ENCODE measurements at regions not wholly inside any gene's neighbourhood (a gene's known extent, or its start where the extent isn't known, plus 50 kb on each side); places are given as distances from the start of the nearest gene placed in this dataset.

GRCh38 chr10:4194231-4194630 lies 409.2 kb upstream of the KLF6 start:
- Histone ChIP-seq H3K9me3 (no peaks in the 10 kb centered on the region), H3K27me3 (no peaks in the 10 kb centered on the region), H3K4me1 (peaks cover 0 to 23% (median 7%) of the 10 kb centered on the region in 4 donors), H3K4me3 (no peak overlapping the region), H3K27ac (no peak overlapping the region), H3K36me3 (no peaks in the 10 kb centered on the region)
- DNase-seq = no peak
- TF ChIP-seq CTCF (IDR thresholded peaks at IDR 0.05) = no peak
- intact Hi-C loops (cut with DNase I; ENCODE audit: low total_unique reads) = no loop called here

GRCh38 chr10:4191894-4192293 lies 406.9 kb upstream of the KLF6 start:
- no peak for TF ChIP-seq CTCF (IDR thresholded peaks at IDR 0.05)
- Histone ChIP-seq H3K27me3 (no peaks in the 10 kb centered on the region), H3K27ac (no peak overlapping the region), H3K9me3 (no peaks in the 10 kb centered on the region), H3K4me3 (no peak overlapping the region), H3K36me3 (no peaks in the 10 kb centered on the region), H3K4me1 (peaks cover 0 to 16% (median 3%) of the 10 kb centered on the region in 4 donors)
- intact Hi-C loops (cut with DNase I; ENCODE audit: low total_unique reads) = no loop called here
- no peak for DNase-seq

GRCh38 chr10:4191354-4191753 lies 406.3 kb upstream of the KLF6 start:
- no peak for DNase-seq
- no peak for TF ChIP-seq CTCF (IDR thresholded peaks at IDR 0.05)
- H3K4me3 ChIP-seq = no peak overlapping the region
- intact Hi-C loops (cut with DNase I; ENCODE audit: low total_unique reads) = no loop called here
- H3K27ac ChIP-seq = no peak overlapping the region
- no peaks in the 10 kb centered on the region for H3K9me3 ChIP-seq
- no peaks in the 10 kb centered on the region for H3K27me3 ChIP-seq
- H3K4me1 ChIP-seq = peaks cover 0 to 11% (median under 1%) of the 10 kb centered on the region in 4 donors
- no peaks in the 10 kb centered on the region for H3K36me3 ChIP-seq

DNA sequence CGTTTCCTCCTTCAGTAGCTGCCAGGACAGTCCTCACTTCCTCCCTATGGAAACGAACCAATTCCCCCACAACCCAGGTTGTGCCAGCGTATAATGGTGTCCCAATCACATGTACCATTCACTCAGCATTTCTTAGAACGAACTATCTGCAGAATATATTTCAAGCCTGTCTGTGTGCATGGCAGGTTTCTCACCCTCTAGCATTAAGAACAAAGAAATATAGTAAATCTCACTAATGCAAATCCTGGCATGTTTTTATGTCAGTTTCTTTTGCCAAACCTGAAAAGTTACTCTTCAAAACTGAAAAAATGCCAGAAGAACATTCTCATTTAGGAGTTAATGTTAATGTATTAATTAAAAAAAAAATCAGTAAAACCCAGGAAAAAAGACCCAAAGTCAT lies 405.9 kb upstream of the KLF6 start:
- no peak overlapping the region for H3K27ac ChIP-seq
- no peak for TF ChIP-seq CTCF (IDR thresholded peaks at IDR 0.05)
- H3K9me3 ChIP-seq = no peaks in the 10 kb centered on the region
- no peak overlapping the region for H3K4me3 ChIP-seq
- DNase-seq = no peak
- peaks cover 0 to 6% (median 0%) of the 10 kb centered on the region in 4 donors for H3K4me1 ChIP-seq
- H3K36me3 ChIP-seq = no peaks in the 10 kb centered on the region
- intact Hi-C loops (cut with DNase I; ENCODE audit: low total_unique reads) = no loop called here
- H3K27me3 ChIP-seq = no peaks in the 10 kb centered on the region

DNA sequence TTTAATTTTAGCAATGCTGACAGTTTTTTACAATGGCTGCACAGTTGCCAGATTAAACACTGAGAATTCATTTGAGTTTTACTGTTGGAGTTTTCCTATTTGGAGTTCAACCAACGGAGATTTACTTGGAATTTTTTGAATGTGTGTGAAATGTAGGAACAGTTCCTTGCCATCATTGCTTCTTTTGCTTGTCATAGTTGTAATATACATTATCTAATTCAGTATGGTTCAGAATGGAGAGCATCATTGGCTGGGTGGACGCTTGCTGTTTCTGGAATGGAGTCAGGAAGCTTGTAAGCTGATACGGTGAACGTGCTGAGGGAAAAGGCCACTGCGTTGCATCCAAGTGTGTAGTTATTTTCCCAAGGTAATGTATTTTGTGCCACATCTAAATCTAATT lies 404.3 kb upstream of the KLF6 start:
- Histone ChIP-seq H3K4me1 (peaks cover 0 to 10% (median 1%) of the 10 kb centered on the region in 4 donors), H3K4me3 (no peak overlapping the region), H3K36me3 (no peaks in the 10 kb centered on the region), H3K27ac (no peak overlapping the region), H3K9me3 (no peaks in the 10 kb centered on the region), H3K27me3 (no peaks in the 10 kb centered on the region)
- DNase-seq = no peak
- intact Hi-C loops (cut with DNase I; ENCODE audit: low total_unique reads) = no loop called here
- no peak for TF ChIP-seq CTCF (IDR thresholded peaks at IDR 0.05)

DNA sequence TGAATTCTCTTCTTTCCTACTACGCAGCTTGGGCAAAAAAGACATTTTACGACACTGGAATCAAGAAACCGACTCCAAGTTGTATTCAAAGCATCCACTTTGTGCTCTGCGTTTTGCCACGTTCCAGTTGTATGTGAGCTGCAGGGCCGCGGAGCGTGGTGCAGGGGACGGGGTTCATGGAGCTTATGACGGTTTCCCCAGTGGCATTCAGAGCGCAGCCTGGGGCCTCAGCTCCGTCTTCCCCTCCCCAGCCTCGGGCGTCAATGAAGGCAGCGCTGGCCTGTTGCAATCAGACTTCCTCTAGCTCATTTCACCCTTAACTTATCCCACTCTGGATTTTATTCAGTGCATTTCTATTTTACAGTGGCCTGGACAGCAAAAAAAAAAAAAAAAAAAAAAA lies 403.4 kb upstream of the KLF6 start:
- no peak for TF ChIP-seq CTCF (IDR thresholded peaks at IDR 0.05)
- intact Hi-C loops (cut with DNase I; ENCODE audit: low total_unique reads) = no loop called here
- Histone ChIP-seq H3K36me3 (no peaks in the 10 kb centered on the region), H3K27me3 (no peaks in the 10 kb centered on the region), H3K9me3 (no peaks in the 10 kb centered on the region), H3K4me1 (peaks cover 0 to 19% (median 6%) of the 10 kb centered on the region in 4 donors), H3K4me3 (no peak overlapping the region), H3K27ac (no peak overlapping the region)
- DNase-seq = no peak
